Tibial nerve (tissue), 4 donors: ENCODE measurements at regions not wholly inside any gene's neighbourhood (a gene's known extent, or its start where the extent isn't known, plus 50 kb on each side); places are given as distances from the start of the nearest gene placed in this dataset.
"Not testable (repeated sequence)": the region's sequence is repeated elsewhere in the genome, so short reads cannot be mapped to it uniquely, and the experiment has no call there.

Experiments
- DNase-seq, 2 donors: peaks; one replicate each; pipeline ENCODE4 v3.0.0-alpha.2; 2019; ENCODE audit warnings: low spot score in 2 of 2
- H3K27ac ChIP-seq, 4 donors: fragments of 200-600 bp; sonication (generic) in 3 of 4; one replicate each; pipeline ENCODE4 v1.5.1; 2017 to 2019; ENCODE audit warnings: mild to moderate bottlenecking in 1 of 4
- H3K27me3 ChIP-seq, 2 donors: fragments of 200-600 bp; sonication (generic) in 1 of 2; one replicate each; pipeline versions ENCODE4 v1.5.1 to v1.6.0; 2017 to 2019
- H3K36me3 ChIP-seq, 3 donors: fragments of 200-600 bp; sonication (generic); one replicate each; pipeline ENCODE4 v1.5.1; 2018 to 2019
- H3K4me1 ChIP-seq, 4 donors: fragments of 200-600 bp; sonication (generic) in 3 of 4; one replicate each; pipeline ENCODE4 v1.5.1; 2017 to 2019
- H3K4me3 ChIP-seq, 4 donors: fragments of 200-600 bp; sonication (generic) in 3 of 4; one replicate each; pipeline ENCODE4 v1.5.1; 2017 to 2019; ENCODE audit warnings: mild to moderate bottlenecking in 1 of 4, moderate library complexity in 1 of 4
- H3K9me3 ChIP-seq, 4 donors: fragments of 200-600 bp; sonication (generic) in 3 of 4; one replicate each; pipeline ENCODE4 v1.5.1; 2017 to 2019
- CTCF ChIP-seq, 5 experiments: fragments of 200-600 bp in 3 of 5; fragments of 450-650 bp in 2 of 5; sonication (generic) in 3 of 5; IDR thresholded peaks; one replicate each; pipeline ENCODE4 v1.5.1; 2016 to 2019; ENCODE audit warnings: antibody characterized with exemption in 5 of 5, mild to moderate bottlenecking in 3 of 5, moderate library complexity in 2 of 5
- EP300 ChIP-seq, 2 donors: sonication (generic); formaldehyde crosslinking; IDR thresholded peaks; one replicate each; pipeline ENCODE4 v1.6.1; 2017; ENCODE audit warnings: antibody characterized with exemption in 2 of 2, mild to moderate bottlenecking in 1 of 2
- POLR2A ChIP-seq, 2 donors: fragments of 450-650 bp; IDR thresholded peaks; one replicate each; pipeline ENCODE4 v1.6.1; 2017; ENCODE audit warnings: antibody characterized with exemption in 2 of 2, mild to moderate bottlenecking in 2 of 2, moderate library complexity in 2 of 2
- WGBS, 2 donors: methylation state at CpG; one replicate each; pipeline ENCODE4 v1.1.5; 2018; 5-methylcytosine and 5-hydroxymethylcytosine counted together

GRCh38 chr13:79988573-79988972, 352.4 kb downstream of the SPRY2 start:
- Histone ChIP-seq H3K4me1 (no peaks in the 10 kb centered on the region), H3K4me3 (no peak overlapping the region), H3K36me3 (no peaks in the 10 kb centered on the region), H3K27me3 (no peaks in the 10 kb centered on the region), H3K27ac (no peak overlapping the region), H3K9me3 (no peaks in the 10 kb centered on the region)
- 42 to 43% methylated on average over 3 of the region's 3 CpGs for WGBS, 2 donors
- TF ChIP-seq EP300 (IDR thresholded peaks at IDR 0.05) (no peak), CTCF (IDR thresholded peaks at IDR 0.05) (no peak), POLR2A (IDR thresholded peaks at IDR 0.05) (no peak)
- DNase-seq = no peak

- H3K9me3 ChIP-seq = no peaks in the 10 kb centered on the region
- no peak overlapping the region for H3K4me3 ChIP-seq
- no peaks in the 10 kb centered on the region for H3K36me3 ChIP-seq
- H3K27ac ChIP-seq = no peak overlapping the region
- DNase-seq = no peak
- H3K27me3 ChIP-seq = no peaks in the 10 kb centered on the region
- no peak for TF ChIP-seq EP300 (IDR thresholded peaks at IDR 0.05)
- no peaks in the 10 kb centered on the region for H3K4me1 ChIP-seq
Measured at GRCh38 chr13:79987761-79988160, 353.2 kb downstream of the SPRY2 start.

GRCh38 chr13:79987323-79987722, 353.6 kb downstream of the SPRY2 start:
- TF ChIP-seq CTCF (IDR thresholded peaks at IDR 0.05) (no peak), POLR2A (IDR thresholded peaks at IDR 0.05) (no peak), EP300 (IDR thresholded peaks at IDR 0.05) (no peak)
- Histone ChIP-seq H3K4me1 (no peaks in the 10 kb centered on the region), H3K9me3 (peaks cover 0 to 1% (median 0%) of the 10 kb centered on the region in 4 donors), H3K27me3 (no peaks in the 10 kb centered on the region), H3K36me3 (no peaks in the 10 kb centered on the region), H3K27ac (no peak overlapping the region), H3K4me3 (no peak overlapping the region)
- no peak for DNase-seq

GRCh38 chr13:79986890-79987289, 354.0 kb downstream of the SPRY2 start:
- DNase-seq = no peak
- Histone ChIP-seq H3K36me3 (no peaks in the 10 kb centered on the region), H3K4me3 (no peak overlapping the region), H3K4me1 (no peaks in the 10 kb centered on the region), H3K27me3 (no peaks in the 10 kb centered on the region), H3K27ac (no peak overlapping the region), H3K9me3 (peaks cover 0 to 6% (median 0%) of the 10 kb centered on the region in 4 donors)
- WGBS, 2 donors = 85 to 87% methylated on average over 1 of the region's 1 CpG
- no peak for TF ChIP-seq CTCF (IDR thresholded peaks at IDR 0.05)
- TF ChIP-seq EP300 (IDR thresholded peaks at IDR 0.05) = no peak
- no peak for TF ChIP-seq POLR2A (IDR thresholded peaks at IDR 0.05)

GRCh38 chr13:79974935-79975650, 365.8 kb downstream of the SPRY2 start:
- WGBS, 2 donors = 90 to 93% methylated on average over 6 to 7 of the region's 7 CpGs
- peaks cover 0 to 23% (median 0%) of the 10 kb centered on the region in 4 donors for H3K9me3 ChIP-seq
- not testable (repeated sequence) for H3K27me3 ChIP-seq, H3K36me3 ChIP-seq, H3K4me1 ChIP-seq, H3K4me3 ChIP-seq, DNase-seq, H3K27ac ChIP-seq

- 85 to 90% methylated on average over 4 of the region's 4 CpGs for whole genome bisulfite sequencing, 2 donors
- DNase-seq = no peak
- H3K4me3 ChIP-seq = no peak overlapping the region
Measured at GRCh38 chr13:79973533-79973963, 367.4 kb downstream of the SPRY2 start.

More at GRCh38 chr13:79973533-79973963, 367.4 kb downstream of the SPRY2 start:
- no peak for TF ChIP-seq POLR2A (IDR thresholded peaks at IDR 0.05)
- TF ChIP-seq CTCF (IDR thresholded peaks at IDR 0.05) = peak; percentile 16 to 45 (median 35)
- peak in 1 of 2 donors; percentile 17 for TF ChIP-seq EP300 (IDR thresholded peaks at IDR 0.05)
- Histone ChIP-seq H3K27me3 (no peaks in the 10 kb centered on the region), H3K27ac (no peak overlapping the region), H3K9me3 (peaks cover 0 to 15% (median 0%) of the 10 kb centered on the region in 4 donors), H3K36me3 (no peaks in the 10 kb centered on the region), H3K4me1 (no peaks in the 10 kb centered on the region)
